Gastroesophageal sphincter (tissue), 3 donors: ENCODE measurements at regions not wholly inside any gene's neighbourhood (a gene's known extent, or its start where the extent isn't known, plus 50 kb on each side); places are given as distances from the start of the nearest gene placed in this dataset.

Source experiments
- CTCF ChIP-seq, 4 experiments: fragments of 200-600 bp in 2 of 4; fragments of 450-650 bp in 2 of 4; sonication (generic) in 1 of 4; IDR thresholded peaks; one replicate each; pipeline ENCODE4 v1.5.1; 2017 to 2019; ENCODE audit warnings: antibody characterized with exemption in 4 of 4, mild to moderate bottlenecking in 2 of 4, moderate library complexity in 2 of 4
- POLR2A ChIP-seq, 2 donors: fragments of 450-650 bp; IDR thresholded peaks; one replicate each; pipeline ENCODE4 v1.6.1; 2017; ENCODE audit warnings: antibody characterized with exemption in 2 of 2, mild to moderate bottlenecking in 2 of 2, moderate library complexity in 1 of 2

DNA sequence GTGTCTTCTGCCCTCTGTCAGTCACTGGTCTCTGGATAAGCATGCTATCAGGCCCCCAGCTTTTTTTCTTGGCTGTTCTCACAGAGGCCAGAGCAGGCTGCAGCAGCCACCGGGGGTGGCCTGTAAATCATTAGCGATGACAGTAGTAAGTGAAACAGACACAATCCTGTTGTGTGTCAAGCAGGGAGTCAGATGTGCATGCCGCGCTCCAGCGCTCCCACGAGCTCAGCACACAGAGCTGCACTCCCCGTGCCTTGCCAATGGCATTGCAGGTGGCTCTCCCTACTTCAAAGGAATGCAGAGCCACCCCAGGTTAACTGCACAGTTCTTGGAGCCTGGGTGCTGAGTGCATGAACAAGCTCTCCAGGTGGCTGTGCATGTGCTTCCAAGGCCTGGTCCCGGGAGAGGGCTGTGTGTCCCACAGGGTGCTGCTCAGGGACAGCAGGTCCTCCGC, 226.1 kb downstream of the GLRX3 start:
- TF ChIP-seq CTCF (IDR thresholded peaks at IDR 0.05) (no peak), POLR2A (IDR thresholded peaks at IDR 0.05) (no peak)
